Body of pancreas (tissue), 4 donors: ENCODE measurements at regions not wholly inside any gene's neighbourhood (a gene's known extent, or its start where the extent isn't known, plus 50 kb on each side); places are given as distances from the start of the nearest gene placed in this dataset.
"Not testable (repeated sequence)": the region's sequence is repeated elsewhere in the genome, so short reads cannot be mapped to it uniquely, and the experiment has no call there.

Experiments
- ATAC-seq: fragments of 150-250 bp; one replicate; pipeline ENCODE4 v1.9.1; 2016
- DNase-seq, 4 donors: peaks; one replicate each; pipeline ENCODE4 v3.0.0-alpha.2; 2019
- H3K27ac ChIP-seq, 4 donors: fragments of 200-600 bp; sonication (generic); 1 replicate in 3 of 4; 2 replicates in 1 of 4; pipeline versions ENCODE4 v1.5.1 to v1.6.1; 2016 to 2019; ENCODE audit warnings: mild to moderate bottlenecking in 1 of 4, mixed read lengths in 1 of 4, moderate library complexity in 1 of 4
- H3K27me3 ChIP-seq, 2 donors: fragments of 200-600 bp; sonication (generic); one replicate each; pipeline ENCODE4 v1.6.0; 2016; ENCODE audit warnings: mild to moderate bottlenecking in 1 of 2
- H3K36me3 ChIP-seq, 2 donors: fragments of 200-600 bp; sonication (generic); replicated peaks in 1 of 2; 2 replicates each; pipeline ENCODE4 v1.5.1; 2016; ENCODE audit warnings: low read depth in 2 of 2; ENCODE audit not compliant: insufficient read depth in 1 of 2
- H3K4me1 ChIP-seq: fragments of 200-600 bp; sonication (generic); one replicate; pipeline ENCODE4 v1.6.0; 2016
- H3K4me3 ChIP-seq, 2 donors: fragments of 200-600 bp; sonication (generic); 1 replicate in 1 of 2; 2 replicates in 1 of 2; pipeline ENCODE4 v1.5.1; 2016 to 2019
- H3K9me3 ChIP-seq, 3 donors: fragments of 200-600 bp; sonication (generic); 1 replicate in 2 of 3; 2 replicates in 1 of 3; pipeline ENCODE4 v1.5.1; 2016
- CTCF ChIP-seq, 7 experiments: fragments of 450-650 bp in 4 of 7; fragments of 200-600 bp in 3 of 7; sonication (generic) in 3 of 7; IDR thresholded peaks; one replicate each; pipeline ENCODE4 v1.5.1; 2016 to 2019; ENCODE audit warnings: antibody characterized with exemption in 7 of 7
- POLR2A ChIP-seq, 3 donors: fragments of 450-650 bp; IDR thresholded peaks; one replicate each; pipeline ENCODE4 v1.6.1; 2016; ENCODE audit warnings: antibody characterized with exemption in 3 of 3, mild to moderate bottlenecking in 2 of 3
- WGBS, 2 donors: methylation state at CpG; one replicate each; pipeline ENCODE4 v1.1.5; 2017; 5-methylcytosine and 5-hydroxymethylcytosine counted together
- intact Hi-C: fragments of 100-400 bp; cut with DNase I; formaldehyde crosslinking; loops from one replicate; pipeline ENCODE4 v1.15.1; 2023

GRCh38 chr15:31439328-31439727 is 112.7 kb downstream of the KLF13 start:
- Histone ChIP-seq H3K4me3 (no peak overlapping the region), H3K27me3 (no peaks in the 10 kb centered on the region), H3K4me1 (peaks cover 23% of the 10 kb centered on the region), H3K27ac (no peak overlapping the region), H3K36me3 (no peaks in the 10 kb centered on the region), H3K9me3 (no peaks in the 10 kb centered on the region)
- 89 to 96% methylated on average over 5 to 10 of the region's 10 CpGs for WGBS, 2 donors
- ATAC-seq, result no peak
- intact Hi-C loops, result no loop called here
- TF ChIP-seq POLR2A (IDR thresholded peaks at IDR 0.05) (no peak), CTCF (IDR thresholded peaks at IDR 0.05) (peak in 1 of 7 experiments; percentile 13)
- DNase-seq, result no peak

DNA sequence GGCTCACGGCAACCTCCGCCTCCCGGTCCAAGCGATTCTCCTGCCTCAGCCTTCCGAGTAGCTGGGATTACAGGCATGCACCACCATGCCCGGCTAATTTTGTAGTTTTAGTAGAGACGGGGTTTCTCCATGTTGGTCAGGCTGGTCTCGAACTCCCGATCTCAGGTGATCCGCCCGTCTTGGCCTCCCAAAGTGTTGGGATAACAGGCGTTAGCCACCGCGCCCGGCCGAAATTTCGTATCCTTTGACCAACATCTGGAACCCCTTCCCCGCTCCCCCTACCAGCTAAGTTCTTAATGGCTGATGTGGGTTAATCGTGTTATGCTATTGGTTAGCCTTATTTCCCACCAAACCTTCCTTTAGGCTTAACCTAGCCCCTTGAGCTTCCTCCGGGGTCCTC is 113.6 kb downstream of the KLF13 start:
- H3K36me3 ChIP-seq, ATAC-seq, intact Hi-C loops, DNase-seq, H3K4me3 ChIP-seq, H3K27me3 ChIP-seq, H3K9me3 ChIP-seq: not testable (repeated sequence)
- H3K4me1 ChIP-seq, result peaks cover 17% of the 10 kb centered on the region
- 96% methylated on average over 19 of the region's 20 CpGs for WGBS, 2 donors
- peak overlapping the region in 2 of 4 donors; percentile 40 to 53 for H3K27ac ChIP-seq

DNA sequence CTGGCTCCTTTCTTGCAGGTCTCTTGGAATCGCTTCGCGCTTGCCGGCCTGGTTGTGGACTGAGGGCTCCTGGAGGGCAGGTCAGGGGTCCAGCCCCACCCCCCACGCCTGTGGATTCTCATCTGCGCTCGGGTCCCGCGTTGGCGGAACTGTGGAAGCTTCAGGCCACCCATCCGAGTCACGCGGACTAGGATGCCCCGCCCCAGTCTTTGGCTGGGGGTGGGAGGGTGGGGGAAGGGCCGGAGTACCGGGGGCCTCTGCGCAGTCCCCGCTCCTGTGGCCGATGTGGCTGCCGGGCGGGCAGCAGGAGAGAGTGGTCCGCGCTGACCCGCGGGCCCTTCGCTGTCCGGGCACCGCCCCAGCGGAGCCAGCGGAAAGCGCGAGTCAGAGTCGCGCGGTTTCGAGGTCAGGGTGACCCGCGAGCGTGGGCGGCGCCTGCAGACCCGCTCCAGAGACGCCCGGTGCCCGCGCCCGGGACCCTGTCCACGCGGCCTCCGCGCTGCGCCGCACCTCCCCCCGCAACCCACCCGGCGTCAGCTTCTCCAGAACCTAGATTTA is 114.2 kb downstream of the KLF13 start:
- intact Hi-C loops, result no loop called here
- no peaks in the 10 kb centered on the region for H3K27me3 ChIP-seq
- 2% methylated on average over 25 to 56 of the region's 56 CpGs for WGBS, 2 donors
- TF ChIP-seq POLR2A (IDR thresholded peaks at IDR 0.05), result peak in 2 of 3 donors; percentile 34 to 35
- no peak for TF ChIP-seq CTCF (IDR thresholded peaks at IDR 0.05)
- peak; percentile 44 to 62 (median 49) for DNase-seq
- H3K4me1 ChIP-seq, result peaks cover 11% of the 10 kb centered on the region
- H3K9me3 ChIP-seq, result no peaks in the 10 kb centered on the region
- H3K27ac ChIP-seq, result peak overlapping the region in 3 of 4 donors; percentile 30 to 53 (median 40)
- ATAC-seq, result peak; percentile 62
- no peaks in the 10 kb centered on the region for H3K36me3 ChIP-seq
- H3K4me3 ChIP-seq, result peak overlapping the region; percentile 2 to 45

GRCh38 chr15:31442226-31442625 is 115.6 kb downstream of the KLF13 start:
- DNase-seq, result no peak

DNA sequence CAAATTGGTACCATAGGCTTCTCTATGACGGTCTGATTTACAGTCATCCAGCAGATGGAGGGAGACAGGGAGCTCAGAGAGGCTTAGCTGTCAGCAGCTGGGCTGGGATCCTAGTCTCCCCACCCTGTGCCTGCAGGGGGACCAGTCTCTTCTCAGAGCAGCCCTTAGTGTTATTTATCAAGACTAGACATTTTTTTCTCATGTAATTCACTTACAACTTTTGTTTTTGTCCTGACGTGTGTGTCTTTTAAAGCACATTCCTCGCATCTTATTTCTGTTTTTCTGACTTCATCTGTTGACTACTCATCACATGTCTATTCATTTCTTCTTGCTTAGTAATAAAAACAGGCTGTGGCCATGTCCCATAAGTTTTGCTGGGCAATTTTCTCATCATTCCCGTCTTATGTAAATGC is 116.1 kb downstream of the KLF13 start:
- Histone ChIP-seq H3K9me3 (no peaks in the 10 kb centered on the region), H3K4me3 (no peak overlapping the region), H3K36me3 (no peaks in the 10 kb centered on the region), H3K27ac (peak overlapping the region in 1 of 4 donors; percentile 27), H3K4me1 (peaks cover 11% of the 10 kb centered on the region), H3K27me3 (no peaks in the 10 kb centered on the region)
- TF ChIP-seq POLR2A (IDR thresholded peaks at IDR 0.05) (no peak), CTCF (IDR thresholded peaks at IDR 0.05) (no peak)
- no peak for ATAC-seq
- intact Hi-C loops, result no loop called here
- DNase-seq, result no peak
- WGBS, 2 donors, result 84% methylated on average over 4 of the region's 4 CpGs

More at GRCh38 chr15:31442226-31442625, 115.6 kb downstream of the KLF13 start:
- ATAC-seq, result no peak
- Histone ChIP-seq H3K27me3 (no peaks in the 10 kb centered on the region), H3K4me3 (no peak overlapping the region), H3K36me3 (no peaks in the 10 kb centered on the region), H3K9me3 (no peaks in the 10 kb centered on the region), H3K4me1 (peaks cover 11% of the 10 kb centered on the region), H3K27ac (no peak overlapping the region)
- TF ChIP-seq POLR2A (IDR thresholded peaks at IDR 0.05), result no peak
- TF ChIP-seq CTCF (IDR thresholded peaks at IDR 0.05), result no peak
- intact Hi-C loops, result no loop called here
- 81 to 87% methylated on average over 9 of the region's 9 CpGs for WGBS, 2 donors
